ENCODE measurements at regions not wholly inside any gene's neighbourhood (a gene's known extent, or its start where the extent isn't known, plus 50 kb on each side); places are given as distances from the start of the nearest gene placed in this dataset.

DNA sequence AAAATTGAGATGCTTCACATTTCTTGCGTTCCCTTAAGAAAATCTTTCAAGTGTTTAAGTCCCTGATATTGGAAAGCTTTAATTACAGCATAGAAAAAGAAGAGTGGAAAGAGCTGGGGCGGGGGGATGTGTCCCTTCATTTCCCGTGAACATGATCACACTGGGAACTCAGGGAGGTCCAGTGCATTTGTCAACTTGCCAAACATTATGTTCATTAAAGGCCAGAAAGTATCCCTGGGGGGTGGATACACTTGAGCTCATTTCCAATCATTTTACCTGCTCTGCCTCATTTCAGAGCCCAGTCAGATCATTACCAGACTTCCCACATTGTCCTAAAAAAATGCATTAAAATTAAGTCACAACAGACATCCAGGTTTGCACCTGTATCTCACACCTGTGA, 123.6 kb upstream of the KCNJ15 start:
- no peak for DNase-seq (ENCODE audit: low read depth, low spot score)
- no peak overlapping the region for H3K4me3 ChIP-seq (ENCODE audit: low read depth, low read length)
- POLR2A ChIA-PET: no interaction called here
- TF ChIP-seq, protein P1, sequence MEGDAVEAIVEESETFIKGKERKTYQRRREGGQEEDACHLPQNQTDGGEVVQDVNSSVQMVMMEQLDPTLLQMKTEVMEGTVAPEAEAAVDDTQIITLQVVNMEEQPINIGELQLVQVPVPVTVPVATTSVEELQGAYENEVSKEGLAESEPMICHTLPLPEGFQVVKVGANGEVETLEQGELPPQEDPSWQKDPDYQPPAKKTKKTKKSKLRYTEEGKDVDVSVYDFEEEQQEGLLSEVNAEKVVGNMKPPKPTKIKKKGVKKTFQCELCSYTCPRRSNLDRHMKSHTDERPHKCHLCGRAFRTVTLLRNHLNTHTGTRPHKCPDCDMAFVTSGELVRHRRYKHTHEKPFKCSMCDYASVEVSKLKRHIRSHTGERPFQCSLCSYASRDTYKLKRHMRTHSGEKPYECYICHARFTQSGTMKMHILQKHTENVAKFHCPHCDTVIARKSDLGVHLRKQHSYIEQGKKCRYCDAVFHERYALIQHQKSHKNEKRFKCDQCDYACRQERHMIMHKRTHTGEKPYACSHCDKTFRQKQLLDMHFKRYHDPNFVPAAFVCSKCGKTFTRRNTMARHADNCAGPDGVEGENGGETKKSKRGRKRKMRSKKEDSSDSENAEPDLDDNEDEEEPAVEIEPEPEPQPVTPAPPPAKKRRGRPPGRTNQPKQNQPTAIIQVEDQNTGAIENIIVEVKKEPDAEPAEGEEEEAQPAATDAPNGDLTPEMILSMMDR (IDR thresholded peaks at IDR 0.05; ENCODE audit: insufficient read depth, low read length, missing control alignments): no peak
- CTCF ChIA-PET: interaction anchor here (2.7 kb wide), 1 partner anchor 219 kb away, joined by 9 read pairs; no protein-coding TSS in a partner anchor

DNA sequence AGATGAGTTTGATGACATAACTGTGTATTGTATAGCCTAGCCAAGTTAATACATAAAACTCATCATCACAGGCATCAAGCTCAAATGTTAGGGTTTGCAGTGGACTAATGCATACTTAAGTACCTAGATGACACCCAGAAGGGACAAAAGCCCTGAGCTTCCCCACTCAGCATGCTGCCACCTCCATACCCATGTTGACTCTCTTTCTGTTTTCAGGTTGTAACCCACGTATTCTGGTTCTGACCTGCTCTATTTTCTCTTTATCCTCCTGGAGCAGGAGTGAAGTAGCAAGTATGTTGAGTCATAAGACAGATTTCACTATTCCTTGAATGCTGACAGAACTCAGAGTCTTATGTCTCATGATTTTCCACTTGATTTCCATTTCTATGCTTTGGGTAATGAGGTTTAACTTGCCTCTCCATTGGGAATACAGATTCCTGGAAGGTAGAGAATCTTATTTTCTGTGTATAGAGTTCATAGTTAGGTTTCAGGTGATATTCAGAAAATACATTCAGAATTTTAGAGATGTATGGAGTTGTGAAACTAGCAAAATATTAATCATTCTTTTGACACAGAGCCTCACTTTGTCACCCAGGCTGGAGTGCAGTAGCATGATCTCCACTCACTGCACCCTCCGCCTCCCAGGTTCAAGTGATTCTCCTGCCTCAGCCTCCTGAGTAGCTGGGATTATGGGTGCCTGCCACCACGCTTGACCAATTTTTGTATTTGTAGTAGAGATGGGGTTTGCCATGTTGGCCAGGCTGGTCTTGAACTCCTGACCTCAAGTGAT, 122.5 kb upstream of the KCNJ15 start:
- no peak for DNase-seq (ENCODE audit: low read depth, low spot score)
- no peak overlapping the region for H3K4me3 ChIP-seq (ENCODE audit: low read depth, low read length)
- CTCF ChIA-PET: interaction anchor here (0.6 to 2.7 kb wide), 2 partner anchors 218 to 223 kb away, joined by 3 to 9 read pairs; no protein-coding TSS in a partner anchor
- POLR2A ChIA-PET: no interaction called here
- TF ChIP-seq, protein P1 (IDR thresholded peaks at IDR 0.05; ENCODE audit: insufficient read depth, low read length, missing control alignments): no peak

GRCh38 chr21:38136201-38136600, 120.6 kb upstream of the KCNJ15 start:
- ChIA-PET POLR2A (no interaction called here), CTCF (interaction anchor here (0.6 to 3.2 kb wide), 6 partner anchors 9 to 435 kb away, joined by 3 to 13 read pairs (median 5); no protein-coding TSS in a partner anchor)
- H3K4me3 ChIP-seq (ENCODE audit: low read depth, low read length): no peak overlapping the region
- DNase-seq (ENCODE audit: low read depth, low spot score): no peak
- TF ChIP-seq, protein P1 (IDR thresholded peaks at IDR 0.05; ENCODE audit: insufficient read depth, low read length, missing control alignments): no peak

DNA sequence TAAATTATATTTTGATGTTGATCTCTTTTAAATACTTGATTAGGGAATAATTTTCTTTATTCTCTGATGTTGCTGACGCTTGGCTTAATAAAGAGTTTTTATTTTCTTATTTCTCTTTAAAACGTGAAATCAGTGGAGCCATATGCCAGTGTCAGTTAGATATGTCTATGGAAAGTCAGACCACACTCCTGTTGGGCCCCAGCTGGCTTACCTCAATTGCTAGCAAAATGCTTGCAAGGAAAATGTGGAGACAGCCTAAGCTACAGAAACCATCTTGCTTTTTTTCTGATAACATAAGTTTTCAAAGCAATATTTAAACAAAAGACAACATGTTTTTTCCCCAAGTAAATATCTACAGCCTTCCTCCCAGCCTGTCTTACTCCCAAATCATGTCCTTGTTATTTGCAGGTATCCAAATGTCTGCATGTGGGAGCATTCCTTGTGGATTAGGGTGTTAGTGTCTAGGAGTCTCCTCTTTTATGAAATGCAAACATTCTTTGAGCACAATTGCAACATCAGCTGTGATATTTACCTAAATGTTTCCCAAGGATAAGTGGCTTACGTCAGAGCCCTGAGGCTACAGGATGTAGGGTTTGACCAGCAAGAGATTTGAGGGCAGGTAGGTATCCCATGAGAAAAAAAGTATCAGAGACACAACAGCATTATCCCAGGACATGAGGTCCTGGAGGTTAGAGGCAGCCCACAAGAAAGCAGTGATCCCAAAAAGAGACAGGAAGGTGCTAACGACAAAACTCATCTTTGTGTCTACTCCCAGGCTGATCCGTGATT, 117.2 kb upstream of the KCNJ15 start:
- ChIA-PET POLR2A (no interaction called here), CTCF (interaction anchor here (0.8 to 2.2 kb wide), 5 partner anchors 13 to 464 kb away, joined by 3 to 11 read pairs (median 5); no protein-coding TSS in a partner anchor)
- no peak overlapping the region for H3K4me3 ChIP-seq (ENCODE audit: low read depth, low read length)
- TF ChIP-seq, protein P1 (IDR thresholded peaks at IDR 0.05; ENCODE audit: insufficient read depth, low read length, missing control alignments): no peak
- no peak for DNase-seq (ENCODE audit: low read depth, low spot score)

- TF ChIP-seq, protein P1 (IDR thresholded peaks at IDR 0.05; ENCODE audit: insufficient read depth, low read length, missing control alignments): no peak
- ChIA-PET POLR2A (no interaction called here), CTCF (interaction anchor here (0.7 to 2.2 kb wide), 5 partner anchors 14 to 440 kb away, joined by 3 to 11 read pairs (median 3); no protein-coding TSS in a partner anchor)
- no peak overlapping the region for H3K4me3 ChIP-seq (ENCODE audit: low read depth, low read length)
- DNase-seq (ENCODE audit: low read depth, low spot score): no peak
Observed at GRCh38 chr21:38140207-38140903, 116.4 kb upstream of the KCNJ15 start.
